ENCODE measurements at regions not wholly inside any gene's neighbourhood (a gene's known extent, or its start where the extent isn't known, plus 50 kb on each side); places are given as distances from the start of the nearest gene placed in this dataset.
"Not testable (repeated sequence)": the region's sequence is repeated elsewhere in the genome, so short reads cannot be mapped to it uniquely, and the experiment has no call there.

GRCh38 chr15:87755226-87755625 is 501.3 kb downstream of the NTRK3 start:
- H3K27ac ChIP-seq, result no peak overlapping the region
- no peak overlapping the region for H3K4me3 ChIP-seq

GRCh38 chr15:87753539-87753938 is 503.0 kb downstream of the NTRK3 start:
- H3K27ac ChIP-seq, result no peak overlapping the region
- H3K4me3 ChIP-seq, result no peak overlapping the region

DNA sequence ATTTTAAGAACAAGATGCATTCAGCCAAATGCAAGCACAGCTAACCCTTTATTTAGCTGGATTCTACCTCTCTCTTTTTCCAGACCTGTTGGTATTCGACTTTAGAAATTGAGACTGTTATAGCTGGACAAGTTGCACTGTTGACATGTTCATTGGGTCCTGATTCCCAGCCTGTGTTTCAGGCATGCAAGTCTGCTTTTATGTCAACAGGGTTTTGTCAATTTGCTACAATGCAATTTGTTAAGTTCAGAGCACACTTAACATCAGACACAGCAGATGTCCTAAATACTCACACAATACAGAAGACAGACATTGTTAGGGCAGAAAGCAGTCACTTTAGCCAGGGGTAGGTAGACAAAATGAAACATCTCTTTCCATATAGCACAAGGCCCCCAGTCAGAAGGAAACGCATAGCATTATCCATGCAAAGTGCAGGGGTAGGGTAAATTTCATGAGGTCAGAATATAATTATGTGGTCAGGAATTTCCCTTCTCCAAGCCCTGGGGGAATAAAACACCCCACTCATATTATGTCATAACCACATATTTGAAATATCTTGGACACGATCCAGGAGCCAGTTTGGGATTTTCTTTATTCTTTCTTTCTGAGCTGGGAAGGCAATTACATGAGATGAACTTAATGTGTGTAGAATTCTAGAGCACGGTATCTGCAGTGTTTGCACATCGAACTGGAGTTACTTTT is 504.1 kb downstream of the NTRK3 start:
- Histone ChIP-seq H3K27ac (no peak overlapping the region), H3K4me3 (no peak overlapping the region)

DNA sequence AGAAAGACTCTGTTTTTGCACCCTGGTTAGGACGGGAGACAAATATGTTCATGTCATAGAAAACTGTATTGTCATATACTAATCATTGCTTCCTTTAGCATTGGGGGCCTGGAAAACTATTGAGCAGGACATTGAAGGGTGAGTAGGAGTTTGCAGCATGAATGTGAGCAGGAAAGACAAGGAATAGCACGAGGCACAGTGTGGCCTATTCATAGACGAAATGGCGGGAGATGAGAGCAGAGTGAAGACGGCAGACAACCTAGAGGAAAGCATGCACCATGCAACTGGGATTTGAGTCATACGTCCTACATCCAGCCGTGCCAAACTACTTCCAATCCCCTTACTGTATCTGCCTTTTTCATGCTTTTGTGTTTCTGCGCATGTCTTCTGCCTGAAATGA is 508.1 kb downstream of the NTRK3 start:
- H3K27ac ChIP-seq, result no peak overlapping the region
- H3K4me3 ChIP-seq, result no peak overlapping the region

GRCh38 chr15:87747087-87747486 is 509.5 kb downstream of the NTRK3 start:
- Histone ChIP-seq H3K27ac (no peak overlapping the region), H3K4me3 (no peak overlapping the region)

DNA sequence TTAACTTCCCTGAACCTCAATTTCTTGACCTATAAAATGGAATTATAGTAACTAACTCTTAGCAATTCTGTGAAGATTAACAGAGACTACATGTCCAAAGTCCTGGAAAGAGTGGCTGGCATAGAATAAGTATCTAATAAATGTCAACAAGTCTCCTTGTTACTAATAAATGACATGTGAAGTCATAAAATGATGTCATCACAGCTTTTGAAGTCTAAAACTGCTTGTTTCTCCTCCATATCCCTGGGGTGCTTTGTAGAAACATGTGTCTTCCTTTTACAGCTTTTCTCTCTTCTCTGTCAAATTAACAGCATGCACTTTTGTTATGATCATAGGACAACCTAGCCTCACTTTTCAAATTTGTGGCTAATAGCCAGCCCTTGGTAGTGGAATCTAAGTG is 510.2 kb downstream of the NTRK3 start:
- Histone ChIP-seq H3K27ac (no peak overlapping the region), H3K4me3 (no peak overlapping the region)

GRCh38 chr15:87744815-87745214 is 511.7 kb downstream of the NTRK3 start:
- Histone ChIP-seq H3K27ac (no peak overlapping the region), H3K4me3 (no peak overlapping the region)

DNA sequence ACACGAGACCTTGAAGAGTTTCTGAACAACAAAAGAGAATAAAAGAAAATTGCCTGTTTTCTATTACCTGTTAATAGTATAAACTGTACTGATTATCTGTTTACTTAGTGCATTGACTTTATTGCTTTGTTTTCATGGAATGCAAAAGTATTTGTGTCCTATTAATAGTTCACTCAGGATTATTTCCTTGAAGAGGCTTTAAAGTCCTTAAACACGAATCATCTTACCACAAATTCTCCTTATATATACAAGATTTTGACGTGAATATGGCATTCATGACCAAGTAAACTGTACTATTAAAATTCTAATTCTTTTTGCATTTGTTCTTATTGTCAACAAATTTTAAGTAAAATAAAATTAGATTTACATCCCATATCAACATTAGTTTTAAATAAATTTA is 513.0 kb downstream of the NTRK3 start:
- H3K27ac ChIP-seq, result no peak overlapping the region
- no peak overlapping the region for H3K4me3 ChIP-seq

DNA sequence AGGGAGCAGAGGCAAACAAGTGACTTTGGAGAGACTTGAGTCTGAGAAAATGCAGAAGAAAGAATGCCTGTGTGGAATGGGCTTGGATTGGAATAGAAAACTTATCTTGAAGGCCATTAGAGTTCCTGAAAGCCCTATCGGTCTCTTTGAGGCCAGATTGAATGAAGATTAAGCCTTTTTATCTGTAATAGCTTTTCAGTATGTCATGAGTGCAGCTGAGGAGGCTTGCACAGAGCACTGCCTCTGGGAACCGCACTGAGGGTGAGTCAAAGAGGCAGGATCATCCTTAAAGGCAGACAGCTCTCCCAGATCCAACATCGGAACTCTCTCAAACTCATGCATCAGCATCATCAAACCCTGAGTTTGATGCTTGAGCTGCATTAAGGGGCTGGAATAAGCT is 515.2 kb downstream of the NTRK3 start:
- Histone ChIP-seq H3K4me3 (no peak overlapping the region), H3K27ac (no peak overlapping the region)

GRCh38 chr15:87740655-87741344 is 515.7 kb downstream of the NTRK3 start:
- H3K4me3 ChIP-seq, result no peak overlapping the region

GRCh38 chr15:87739866-87740265 is 516.7 kb downstream of the NTRK3 start:
- Histone ChIP-seq H3K4me3 (no peak overlapping the region), H3K27ac (no peak overlapping the region)

More at GRCh38 chr15:87740655-87741344, 515.7 kb downstream of the NTRK3 start:
- H3K27ac ChIP-seq, result no peak overlapping the region

- Histone ChIP-seq H3K4me3 (no peak overlapping the region), H3K27ac (no peak overlapping the region)
Observed at GRCh38 chr15:87739081-87739480, 517.5 kb downstream of the NTRK3 start.

- H3K4me3 ChIP-seq, H3K27ac ChIP-seq: not testable (repeated sequence)
Observed at GRCh38 chr15:87737460-87737859, 519.1 kb downstream of the NTRK3 start.

DNA sequence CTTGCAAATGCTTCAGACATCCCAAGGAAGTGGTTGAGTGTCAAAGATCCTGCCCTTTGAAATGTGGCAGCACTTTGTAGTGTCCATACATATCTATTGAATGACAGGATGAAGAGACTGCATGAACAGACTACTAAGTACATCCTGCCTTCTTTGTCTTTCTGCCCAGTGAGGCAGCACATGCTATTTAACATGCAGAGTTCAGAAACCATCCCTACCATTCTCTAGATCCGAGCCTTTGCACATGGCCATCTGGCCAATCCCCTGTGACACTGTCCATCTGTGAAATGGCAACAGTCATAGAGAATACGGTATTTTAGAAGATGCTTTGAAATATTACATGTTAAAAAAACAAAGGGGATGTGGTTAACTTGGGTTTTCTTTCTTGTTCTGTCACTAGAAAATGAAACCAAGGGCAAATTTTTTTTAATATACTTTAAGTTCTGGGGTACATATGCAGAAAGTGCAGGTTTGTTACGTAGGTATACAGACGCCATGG is 519.6 kb downstream of the NTRK3 start:
- Histone ChIP-seq H3K27ac (no peak overlapping the region), H3K4me3 (no peak overlapping the region)

- H3K4me3 ChIP-seq, result no peak overlapping the region
- H3K27ac ChIP-seq, result no peak overlapping the region
Observed at GRCh38 chr15:87736401-87736800, 520.1 kb downstream of the NTRK3 start.

DNA sequence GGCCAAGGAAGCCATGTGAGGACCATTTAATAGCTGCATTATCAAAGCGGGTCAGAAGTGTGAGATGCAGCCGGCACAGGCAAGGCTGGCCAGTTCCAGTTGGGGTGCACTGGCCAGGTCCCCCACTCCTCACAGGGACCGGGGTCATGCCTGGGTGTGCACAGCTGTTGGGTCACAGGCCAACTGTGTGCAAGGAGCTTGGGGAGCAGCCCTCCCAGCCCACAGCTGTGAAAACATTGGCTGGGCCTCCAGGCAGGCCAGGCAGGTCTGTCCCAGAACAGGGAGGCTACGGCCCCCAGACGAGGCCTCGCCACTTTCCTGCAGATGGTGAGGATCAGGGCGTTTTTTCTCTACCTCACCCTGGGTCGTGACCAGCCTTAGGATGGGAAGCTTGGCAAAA is 521.0 kb downstream of the NTRK3 start:
- Histone ChIP-seq H3K27ac (no peak overlapping the region), H3K4me3 (no peak overlapping the region)

- no peak overlapping the region for H3K4me3 ChIP-seq
- H3K27ac ChIP-seq, result no peak overlapping the region
Observed at GRCh38 chr15:87734571-87735373, 521.8 kb downstream of the NTRK3 start.

GRCh38 chr15:87733977-87734376 is 522.6 kb downstream of the NTRK3 start:
- no peak overlapping the region for H3K4me3 ChIP-seq

GRCh38 chr15:87733541-87733941 is 523.0 kb downstream of the NTRK3 start:
- Histone ChIP-seq H3K4me3 (no peak overlapping the region), H3K27ac (no peak overlapping the region)

More at GRCh38 chr15:87733977-87734376, 522.6 kb downstream of the NTRK3 start:
- no peak overlapping the region for H3K27ac ChIP-seq

DNA sequence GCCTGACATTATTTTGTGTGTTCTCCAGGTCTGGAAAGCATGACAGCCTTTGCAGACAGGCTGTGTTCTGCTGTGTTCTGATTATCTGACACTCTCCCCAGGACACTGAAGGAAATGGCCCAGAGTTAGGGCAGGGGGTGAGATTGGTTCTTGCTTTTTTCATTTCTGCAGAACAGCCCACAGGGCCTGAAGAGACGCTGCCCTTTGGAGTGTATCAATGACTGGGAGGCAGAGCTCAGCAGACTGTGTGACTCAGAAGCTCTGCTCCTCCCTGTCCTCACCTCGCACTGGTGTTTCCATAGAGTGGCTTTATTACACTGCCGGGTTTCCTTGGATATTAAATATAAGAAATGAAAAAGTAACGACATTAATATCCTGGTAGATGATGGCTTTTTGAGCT is 523.6 kb downstream of the NTRK3 start:
- no peak overlapping the region for H3K4me3 ChIP-seq
- no peak overlapping the region for H3K27ac ChIP-seq

GRCh38 chr15:87731630-87732029 is 524.9 kb downstream of the NTRK3 start:
- Histone ChIP-seq H3K4me3 (no peak overlapping the region), H3K27ac (no peak overlapping the region)
